Mammary epithelial cell (primary cell): ENCODE measurements at regions not wholly inside any gene's neighbourhood (a gene's known extent, or its start where the extent isn't known, plus 50 kb on each side); places are given as distances from the start of the nearest gene placed in this dataset.

Experiments used
- CTCF ChIP-seq, 2 donors: IDR thresholded peaks in 1 of 2; conservative IDR thresholded peaks in 1 of 2; 2 replicates each; pipeline ENCODE4 v1.5.1; 2011 to 2012; ENCODE audit warnings: inconsistent platforms in 2 of 2, low read length in 2 of 2, mild to moderate bottlenecking in 2 of 2, control low read depth in 1 of 2, low read depth in 1 of 2; ENCODE audit not compliant: insufficient read depth in 1 of 2; ENCODE audit errors: extremely low read depth in 1 of 2
- EZH2 ChIP-seq: IDR thresholded peaks from 2 replicates; pipeline ENCODE4 v1.6.1; 2012; ENCODE audit warnings: low read length, inconsistent platforms, borderline replicate concordance

GRCh38 chr14:80414080-80414479 is 202.8 kb upstream of the DIO2 start:
- TF ChIP-seq CTCF (conservative IDR thresholded peaks at IDR 0.05 in 1 of 2, IDR thresholded peaks at IDR 0.05 in 1 of 2; ENCODE audit: extremely low read depth in 1 of 2, insufficient read depth in 1 of 2, low read depth in 1 of 2, low read length in 2 of 2) (no peak), EZH2 (no peak)
